IPS-20b (cell line): ENCODE measurements at regions not wholly inside any gene's neighbourhood (a gene's known extent, or its start where the extent isn't known, plus 50 kb on each side); places are given as distances from the start of the nearest gene placed in this dataset.

Experiments
- H3K27ac ChIP-seq: one replicate; pipeline ENCODE4 v1.5.1; 2013; ENCODE audit warnings: low read length
- H3K27me3 ChIP-seq: 2 replicates; pipeline ENCODE4 v1.6.1; 2013; ENCODE audit warnings: mild to moderate bottlenecking, low read length, inconsistent platforms; ENCODE audit not compliant: insufficient read depth
- H3K36me3 ChIP-seq: 2 replicates; pipeline ENCODE4 v1.6.1; 2013; ENCODE audit warnings: low read depth, mild to moderate bottlenecking, inconsistent platforms, low read length, moderate library complexity; ENCODE audit not compliant: insufficient read depth
- H3K4me1 ChIP-seq: 2 replicates; pipeline ENCODE4 v1.6.1; 2013; ENCODE audit warnings: mild to moderate bottlenecking, control low read depth, inconsistent platforms, low read length, moderate library complexity; ENCODE audit not compliant: insufficient read depth
- H3K4me3 ChIP-seq: 2 replicates; pipeline ENCODE4 v1.5.1; 2013; ENCODE audit warnings: mild to moderate bottlenecking, low read length, inconsistent platforms
- H3K9ac ChIP-seq: 2 replicates; pipeline ENCODE4 v1.6.1; 2013; ENCODE audit warnings: low read depth, mild to moderate bottlenecking, inconsistent platforms, low read length, moderate library complexity
- H3K9me3 ChIP-seq: 2 replicates; pipeline ENCODE4 v1.6.1; 2013; ENCODE audit warnings: mild to moderate bottlenecking, low read depth, low read length, inconsistent platforms; ENCODE audit not compliant: insufficient read depth

DNA sequence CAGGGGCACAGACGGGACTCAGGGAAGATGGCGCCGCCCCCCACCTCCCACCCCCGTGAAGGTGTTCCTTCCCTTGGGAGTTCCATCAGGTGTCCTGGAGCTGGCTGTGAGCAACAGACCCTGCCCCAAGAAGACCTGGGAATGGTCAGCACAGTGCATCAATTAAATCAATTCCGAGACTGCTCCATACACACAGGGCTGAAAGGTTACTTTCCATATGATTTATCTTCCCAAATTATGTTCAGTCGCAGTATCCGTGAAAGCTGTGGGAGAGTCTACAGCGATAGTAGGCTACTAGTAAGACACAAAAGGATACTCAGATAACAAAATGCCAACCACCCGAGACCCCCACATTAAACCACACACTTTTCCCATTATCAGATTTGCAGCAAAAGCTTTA, 71.8 kb upstream of the PABPC3 start:
- H3K4me3 ChIP-seq, result no peak overlapping the region
- no peak overlapping the region for H3K27ac ChIP-seq
- peaks cover 18% of the 10 kb centered on the region for H3K27me3 ChIP-seq
- no peaks in the 10 kb centered on the region for H3K4me1 ChIP-seq
- no peaks in the 10 kb centered on the region for H3K9me3 ChIP-seq
- no peaks in the 10 kb centered on the region for H3K36me3 ChIP-seq
- no peak overlapping the region for H3K9ac ChIP-seq

DNA sequence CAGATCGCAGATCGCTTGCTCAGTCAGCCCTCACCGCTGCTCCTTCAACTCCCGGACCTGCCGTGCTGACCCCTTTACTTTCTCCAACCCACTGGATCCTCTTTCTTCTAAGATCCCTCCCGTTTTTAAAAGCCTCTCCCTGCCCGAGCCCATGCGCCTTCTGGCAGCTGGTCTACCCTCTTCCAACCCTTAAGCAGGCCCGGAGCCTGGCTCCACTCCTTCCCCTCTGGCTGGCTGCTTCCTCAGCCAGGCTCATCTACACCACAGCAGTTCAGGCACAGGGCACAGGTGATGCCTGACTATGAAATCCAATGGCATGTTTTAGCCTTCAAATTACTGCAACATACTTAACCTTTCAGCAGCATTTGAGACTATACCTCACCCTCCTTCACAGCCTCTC, 63.8 kb upstream of the PABPC3 start:
- Histone ChIP-seq H3K4me3 (no peak overlapping the region), H3K27ac (no peak overlapping the region), H3K9ac (no peak overlapping the region), H3K9me3 (no peaks in the 10 kb centered on the region), H3K4me1 (no peaks in the 10 kb centered on the region), H3K27me3 (peaks cover 8% of the 10 kb centered on the region; the same call in 1 of the 2 replicates), H3K36me3 (no peaks in the 10 kb centered on the region)

DNA sequence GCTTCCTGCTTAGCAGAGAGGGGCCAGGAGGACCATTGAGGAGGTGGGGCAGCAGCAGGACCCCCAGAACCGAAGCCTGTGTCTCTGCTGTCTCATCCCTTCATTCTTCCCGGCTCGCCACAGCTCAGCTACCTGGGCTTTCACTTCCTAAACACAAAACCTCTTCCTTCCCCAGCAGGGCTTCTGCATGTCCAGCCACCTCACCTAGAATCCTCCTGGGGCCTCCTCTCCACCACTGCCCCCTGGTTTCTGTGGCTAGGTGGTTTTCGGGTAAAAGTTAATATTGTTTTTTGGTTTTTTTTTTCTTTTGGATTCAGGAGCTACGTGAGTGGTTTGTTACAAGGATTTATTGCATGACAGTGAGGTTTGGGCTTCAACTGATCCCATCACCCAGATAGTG, 61.8 kb upstream of the PABPC3 start:
- no peak overlapping the region for H3K9ac ChIP-seq
- no peak overlapping the region for H3K4me3 ChIP-seq
- H3K9me3 ChIP-seq, result no peaks in the 10 kb centered on the region
- H3K27me3 ChIP-seq, result peaks cover 8% of the 10 kb centered on the region; the same call in 1 of the 2 replicates
- no peak overlapping the region for H3K27ac ChIP-seq
- H3K4me1 ChIP-seq, result no peaks in the 10 kb centered on the region
- H3K36me3 ChIP-seq, result no peaks in the 10 kb centered on the region

DNA sequence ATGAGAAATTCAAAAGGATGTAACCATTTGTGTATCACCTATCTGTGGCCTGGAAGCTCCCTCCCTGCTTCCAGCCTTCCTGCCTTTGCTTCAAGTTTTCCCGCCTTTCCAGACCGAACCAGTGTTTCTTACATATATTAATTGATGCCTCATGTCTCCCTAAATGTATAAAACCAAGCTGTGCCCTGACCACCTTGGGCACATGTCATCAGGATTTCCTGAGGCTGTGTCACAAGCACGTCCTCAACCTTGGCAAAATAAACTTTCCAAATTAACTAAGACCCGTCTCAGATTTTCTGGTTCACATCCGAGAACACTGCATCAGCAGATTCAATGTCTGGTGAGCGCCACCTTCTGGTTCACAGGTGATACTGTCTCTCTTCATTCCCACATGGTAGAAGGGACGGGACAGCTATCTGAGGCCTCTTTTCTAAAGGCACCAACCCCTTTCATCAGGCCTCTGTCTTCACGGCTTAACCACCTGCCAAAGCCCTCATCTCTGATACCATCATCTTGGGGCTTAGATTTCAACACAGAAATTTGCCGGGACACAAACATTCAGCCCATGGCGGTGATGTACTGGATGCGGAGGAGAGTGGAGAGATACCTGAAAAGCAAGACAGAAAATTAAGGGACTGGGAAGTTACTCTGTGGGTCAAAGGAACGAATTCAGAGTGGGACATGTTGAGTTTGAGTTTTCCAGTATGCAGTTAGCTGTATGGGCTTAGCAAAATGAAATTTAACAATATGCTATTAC, 58.7 kb upstream of the PABPC3 start:
- Histone ChIP-seq H3K36me3 (no peaks in the 10 kb centered on the region), H3K9me3 (no peaks in the 10 kb centered on the region), H3K27me3 (peaks cover 8% of the 10 kb centered on the region; the same call in 1 of the 2 replicates), H3K9ac (no peak overlapping the region), H3K4me3 (no peak overlapping the region), H3K4me1 (no peaks in the 10 kb centered on the region), H3K27ac (no peak overlapping the region)

DNA sequence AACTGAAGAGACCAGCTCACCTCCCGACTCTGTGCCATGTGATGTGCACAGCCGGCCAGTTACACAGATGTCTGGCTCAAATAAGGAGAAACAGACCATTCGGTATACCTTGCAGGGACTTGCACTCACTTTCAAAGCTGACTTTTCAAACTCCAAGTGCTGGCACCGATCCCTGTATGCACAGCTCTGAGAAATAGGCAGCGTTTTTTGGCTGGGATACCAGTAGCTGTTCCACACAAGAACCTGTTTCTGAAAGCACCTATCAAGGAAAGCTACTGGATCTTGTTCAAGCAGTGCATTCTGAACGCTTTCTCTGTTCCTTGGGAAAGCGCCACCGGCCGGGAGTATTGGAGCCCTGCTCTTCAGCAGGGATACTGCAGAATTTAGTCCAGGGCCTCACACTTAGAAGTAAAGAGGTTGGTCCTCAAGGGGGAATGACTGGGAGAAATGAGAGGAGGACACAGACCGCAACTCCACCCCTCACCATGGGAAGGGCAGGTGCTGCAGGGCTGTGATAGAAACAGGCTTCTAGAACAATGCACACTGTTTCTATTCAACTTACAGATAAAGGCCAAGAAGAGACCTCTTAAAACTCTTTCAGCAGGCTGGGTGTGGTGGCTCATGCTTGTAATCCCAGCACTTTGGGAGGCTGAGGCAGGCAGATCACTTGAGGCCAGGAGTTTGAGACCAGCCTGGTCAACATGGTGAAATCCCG, 53.6 kb upstream of the PABPC3 start:
- H3K36me3 ChIP-seq, result no peaks in the 10 kb centered on the region
- no peaks in the 10 kb centered on the region for H3K9me3 ChIP-seq
- H3K9ac ChIP-seq, result no peak overlapping the region
- no peak overlapping the region for H3K4me3 ChIP-seq
- peaks cover 3% of the 10 kb centered on the region; the same call in 1 of the 2 replicates for H3K4me1 ChIP-seq
- H3K27ac ChIP-seq, result no peak overlapping the region
- peaks cover 24% of the 10 kb centered on the region for H3K27me3 ChIP-seq

DNA sequence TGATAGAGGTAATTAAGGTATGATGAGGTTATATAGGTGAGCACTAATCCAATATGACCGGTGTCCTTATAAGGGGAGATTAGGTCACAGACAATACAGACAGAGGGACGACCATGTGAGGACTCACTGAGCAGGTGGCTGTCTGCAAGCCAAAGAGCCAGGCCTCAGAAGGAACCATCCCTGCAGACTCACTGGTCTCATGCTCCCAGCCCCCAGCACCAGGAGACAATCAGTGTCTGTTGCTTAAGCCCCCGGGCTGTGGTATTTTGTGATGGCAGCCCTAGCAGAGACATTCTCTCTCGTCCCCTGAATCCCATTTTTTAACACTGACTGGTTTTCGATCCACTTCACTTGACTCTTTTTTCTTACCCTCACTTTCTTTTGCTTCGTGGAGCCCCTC, 51.9 kb upstream of the PABPC3 start:
- Histone ChIP-seq H3K9ac (no peak overlapping the region), H3K9me3 (no peaks in the 10 kb centered on the region), H3K36me3 (no peaks in the 10 kb centered on the region), H3K27me3 (peaks cover 33% of the 10 kb centered on the region), H3K4me3 (no peak overlapping the region), H3K27ac (no peak overlapping the region), H3K4me1 (peaks cover 3% of the 10 kb centered on the region; the same call in 1 of the 2 replicates)
